ENCODE measurements at regions not wholly inside any gene's neighbourhood (a gene's known extent, or its start where the extent isn't known, plus 50 kb on each side); places are given as distances from the start of the nearest gene placed in this dataset.

DNA sequence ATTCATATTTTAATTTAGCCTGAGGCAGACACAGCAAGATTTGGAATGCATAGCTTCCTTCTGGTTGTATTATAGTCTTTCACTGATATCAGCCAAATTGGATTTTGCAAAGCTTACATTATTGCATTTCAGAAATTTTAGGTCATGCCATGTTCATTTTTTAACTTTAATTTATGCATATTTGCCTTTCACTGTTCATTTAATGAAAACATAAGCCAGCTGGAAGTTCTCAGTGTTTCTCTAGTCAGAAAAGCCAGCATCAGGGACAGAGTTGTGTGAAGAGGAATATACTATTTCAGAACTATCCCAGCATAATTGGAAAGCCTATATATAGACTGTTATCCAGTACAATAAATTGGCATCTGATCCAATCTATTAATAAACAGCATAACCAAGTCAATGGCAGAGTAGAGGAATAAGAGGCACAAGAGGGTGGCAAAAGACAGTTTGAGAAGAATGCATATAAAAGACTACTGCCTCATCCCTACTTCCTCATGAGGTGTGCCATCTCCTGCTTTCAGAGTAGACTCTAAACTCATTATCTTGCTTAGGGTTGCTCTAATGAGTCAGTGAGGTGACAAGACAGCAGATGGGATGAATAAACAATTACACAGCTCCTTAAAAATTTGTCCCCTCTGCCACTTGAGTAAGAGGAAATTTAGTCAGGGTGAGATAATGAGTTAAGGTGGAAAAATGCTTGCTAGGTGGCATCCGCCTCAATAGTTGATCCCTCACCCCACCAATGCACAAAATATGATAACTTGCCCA lies 159.8 kb upstream of the HCRTR2 start:
- Histone ChIP-seq H3K4me2 (ENCODE audit: insufficient read depth, low read length) (no peak overlapping the region), H3K79me2 (ENCODE audit: insufficient read depth, low read length) (no peaks in the 10 kb centered on the region), H3K27me3 (ENCODE audit: insufficient read depth, low read length, poor library complexity) (no peaks in the 10 kb centered on the region), H3K4me1 (ENCODE audit: insufficient read depth, low read length) (no peaks in the 10 kb centered on the region), H2AFZ (ENCODE audit: low read depth, low read length) (no peak overlapping the region), H3K27ac (ENCODE audit: low read length) (no peak overlapping the region), H3K4me3 (ENCODE audit: low read depth in 1 of 2, low read length in 2 of 2) (no peak overlapping the region), H3K9me3 (ENCODE audit: insufficient read depth, low read length, severe bottlenecking) (no peaks in the 10 kb centered on the region), H3K9ac (ENCODE audit: low read depth, low read length) (no peak overlapping the region), H4K20me1 (ENCODE audit: insufficient read depth, low read length) (no peaks in the 10 kb centered on the region), H3K36me3 (ENCODE audit: insufficient read depth, low read length) (no peaks in the 10 kb centered on the region)
- DNase-seq = no peak
- TF ChIP-seq EZH2 (IDR thresholded peaks at IDR 0.05; ENCODE audit: borderline replicate concordance, low read depth, low read length, severe bottlenecking) (no peak), CTCF (IDR thresholded peaks at IDR 0.05; ENCODE audit: borderline replicate concordance, extremely low read depth, low read length, poor library complexity, severe bottlenecking) (no peak)
- ATAC-seq (ENCODE audit: insufficient read depth, low read depth) = no peak

DNA sequence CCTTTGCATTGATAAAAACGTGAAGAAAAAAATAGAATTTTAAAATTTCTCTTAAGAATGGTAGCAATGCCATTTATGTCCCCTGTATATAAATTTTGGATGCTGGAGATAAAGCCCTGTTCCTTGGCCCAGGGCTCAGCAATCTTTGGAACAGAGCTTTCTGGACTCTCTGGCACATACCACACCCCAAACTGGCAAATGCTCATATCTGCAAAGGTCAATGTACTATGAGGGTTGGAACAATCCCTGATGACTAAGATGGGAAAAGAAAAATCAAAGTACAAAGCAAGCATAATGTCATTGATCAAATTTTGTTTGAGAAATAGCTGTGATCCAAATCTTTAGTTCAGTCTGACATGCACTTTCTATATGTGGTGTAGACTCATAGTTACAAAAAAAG lies 158.1 kb upstream of the HCRTR2 start:
- Histone ChIP-seq H3K9ac (ENCODE audit: low read depth, low read length) (no peak overlapping the region), H3K4me1 (ENCODE audit: insufficient read depth, low read length) (no peaks in the 10 kb centered on the region), H2AFZ (ENCODE audit: low read depth, low read length) (no peak overlapping the region), H3K9me3 (ENCODE audit: insufficient read depth, low read length, severe bottlenecking) (no peaks in the 10 kb centered on the region), H3K36me3 (ENCODE audit: insufficient read depth, low read length) (no peaks in the 10 kb centered on the region), H4K20me1 (ENCODE audit: insufficient read depth, low read length) (no peaks in the 10 kb centered on the region), H3K4me2 (ENCODE audit: insufficient read depth, low read length) (no peak overlapping the region), H3K4me3 (ENCODE audit: low read depth in 1 of 2, low read length in 2 of 2) (no peak overlapping the region), H3K27me3 (ENCODE audit: insufficient read depth, low read length, poor library complexity) (no peaks in the 10 kb centered on the region), H3K27ac (ENCODE audit: low read length) (no peak overlapping the region), H3K79me2 (ENCODE audit: insufficient read depth, low read length) (no peaks in the 10 kb centered on the region)
- ATAC-seq (ENCODE audit: insufficient read depth, low read depth) (no peak), DNase-seq (no peak)
- no peak for TF ChIP-seq EZH2 (IDR thresholded peaks at IDR 0.05; ENCODE audit: borderline replicate concordance, low read depth, low read length, severe bottlenecking)
- no peak for TF ChIP-seq CTCF (IDR thresholded peaks at IDR 0.05; ENCODE audit: borderline replicate concordance, extremely low read depth, low read length, poor library complexity, severe bottlenecking)

GRCh38 chr6:55017555-55018300 lies 156.6 kb upstream of the HCRTR2 start:
- no peak overlapping the region for H3K4me3 ChIP-seq (ENCODE audit: low read depth in 1 of 2, low read length in 2 of 2)
- H3K4me2 ChIP-seq (ENCODE audit: insufficient read depth, low read length) = no peak overlapping the region
- no peaks in the 10 kb centered on the region for H3K36me3 ChIP-seq (ENCODE audit: insufficient read depth, low read length)
- H3K4me1 ChIP-seq (ENCODE audit: insufficient read depth, low read length) = no peaks in the 10 kb centered on the region
- ATAC-seq (ENCODE audit: insufficient read depth, low read depth) = no peak
- H3K27me3 ChIP-seq (ENCODE audit: insufficient read depth, low read length, poor library complexity) = no peaks in the 10 kb centered on the region
- no peaks in the 10 kb centered on the region for H3K79me2 ChIP-seq (ENCODE audit: insufficient read depth, low read length)
- no peak overlapping the region for H3K9ac ChIP-seq (ENCODE audit: low read depth, low read length)
- H3K27ac ChIP-seq (ENCODE audit: low read length) = no peak overlapping the region
- H3K9me3 ChIP-seq (ENCODE audit: insufficient read depth, low read length, severe bottlenecking) = no peaks in the 10 kb centered on the region
- no peak for DNase-seq
- H2AFZ ChIP-seq (ENCODE audit: low read depth, low read length) = no peak overlapping the region
- H4K20me1 ChIP-seq (ENCODE audit: insufficient read depth, low read length) = no peaks in the 10 kb centered on the region
- TF ChIP-seq CTCF (IDR thresholded peaks at IDR 0.05; ENCODE audit: borderline replicate concordance, extremely low read depth, low read length, poor library complexity, severe bottlenecking) (no peak), EZH2 (IDR thresholded peaks at IDR 0.05; ENCODE audit: borderline replicate concordance, low read depth, low read length, severe bottlenecking) (no peak)

Measured in DND-41 (cell line).